ENCODE measurements at regions not wholly inside any gene's neighbourhood (a gene's known extent, or its start where the extent isn't known, plus 50 kb on each side); places are given as distances from the start of the nearest gene placed in this dataset.
"Not testable (repeated sequence)": the region's sequence is repeated elsewhere in the genome, so short reads cannot be mapped to it uniquely, and the experiment has no call there.

GRCh38 chr20:29296256-29297230 lies 1960.9 kb upstream of the DEFB115 start:
- DNase-seq (ENCODE audit: low read depth), result no peak

- DNase-seq (ENCODE audit: low read depth), result no peak
Measured at GRCh38 chr20:29297411-29298270, 1959.8 kb upstream of the DEFB115 start.

GRCh38 chr20:29298271-29298590 lies 1959.2 kb upstream of the DEFB115 start:
- no peak for DNase-seq (ENCODE audit: low read depth)

GRCh38 chr20:29298759-29299613 lies 1958.5 kb upstream of the DEFB115 start:
- DNase-seq (ENCODE audit: low read depth), result no peak

GRCh38 chr20:29299811-29300578 lies 1957.5 kb upstream of the DEFB115 start:
- no peak for DNase-seq (ENCODE audit: low read depth)

GRCh38 chr20:29300579-29301551 lies 1956.6 kb upstream of the DEFB115 start:
- DNase-seq (ENCODE audit: low read depth), result no peak

GRCh38 chr20:29301624-29302259 lies 1955.7 kb upstream of the DEFB115 start:
- DNase-seq (ENCODE audit: low read depth), result no peak

GRCh38 chr20:29302979-29303644 lies 1954.4 kb upstream of the DEFB115 start:
- no peak for DNase-seq (ENCODE audit: low read depth)

- no peak for DNase-seq (ENCODE audit: low read depth)
Measured at GRCh38 chr20:29306390-29307072, 1950.9 kb upstream of the DEFB115 start.

GRCh38 chr20:29307484-29307883 lies 1950.0 kb upstream of the DEFB115 start:
- DNase-seq (ENCODE audit: low read depth), result not testable (repeated sequence)

GRCh38 chr20:29308956-29309355 lies 1948.5 kb upstream of the DEFB115 start:
- not testable (repeated sequence) for DNase-seq (ENCODE audit: low read depth)

- DNase-seq (ENCODE audit: low read depth), result not testable (repeated sequence)
Measured at GRCh38 chr20:29309481-29309880, 1948.0 kb upstream of the DEFB115 start.

GRCh38 chr20:29311046-29311445 lies 1946.4 kb upstream of the DEFB115 start:
- not testable (repeated sequence) for DNase-seq (ENCODE audit: low read depth)

- DNase-seq (ENCODE audit: low read depth), result not testable (repeated sequence)
Measured at GRCh38 chr20:29312679-29313078, 1944.8 kb upstream of the DEFB115 start.

- no peak for DNase-seq (ENCODE audit: low read depth)
Measured at GRCh38 chr20:29313481-29313880, 1944.0 kb upstream of the DEFB115 start.

- DNase-seq (ENCODE audit: low read depth), result no peak
Measured at GRCh38 chr20:29314294-29314693, 1943.2 kb upstream of the DEFB115 start.

GRCh38 chr20:29318871-29319461 lies 1938.5 kb upstream of the DEFB115 start:
- no peak for DNase-seq (ENCODE audit: low read depth)

- no peak for DNase-seq (ENCODE audit: low read depth)
Measured at GRCh38 chr20:29319725-29320124, 1937.7 kb upstream of the DEFB115 start.

Measured in stromal cell of bone marrow (primary cell).